T-helper 2 cell treated with Interferon-gamma antibody and Interleukin-4, amounts not matched to agents 100 ng/mL and 5 ng/mL, for 36 hours (primary cell): ENCODE measurements at regions not wholly inside any gene's neighbourhood (a gene's known extent, or its start where the extent isn't known, plus 50 kb on each side); places are given as distances from the start of the nearest gene placed in this dataset.
"Not testable (repeated sequence)": the region's sequence is repeated elsewhere in the genome, so short reads cannot be mapped to it uniquely, and the experiment has no call there.

Experiments
- intact Hi-C: fragments of 100-400 bp; cut with micrococcal nuclease; formaldehyde crosslinking; loops from one replicate; pipeline ENCODE4 v1.15.1; 2023

DNA sequence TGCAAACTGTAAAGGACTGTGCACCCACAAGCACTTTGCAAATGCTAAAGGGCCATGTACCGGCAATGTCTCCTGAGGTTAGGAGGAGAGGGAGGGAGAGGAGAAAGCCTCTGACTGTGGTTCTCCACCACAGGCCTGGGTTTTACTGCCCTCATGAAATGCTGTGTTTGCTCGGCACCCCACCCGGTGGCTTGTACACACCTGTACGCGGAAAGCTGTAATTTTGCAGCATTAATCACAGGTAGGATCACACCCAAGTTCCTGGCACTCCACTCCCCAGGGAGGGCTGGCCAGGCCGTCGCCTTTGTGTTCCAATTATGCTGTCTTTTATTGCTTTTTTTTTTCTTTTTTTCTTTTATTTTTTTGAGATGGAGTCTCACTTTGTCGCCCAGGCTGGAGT is 78.5 kb upstream of the MYL10 start:
- intact Hi-C loops = no loop called here

DNA sequence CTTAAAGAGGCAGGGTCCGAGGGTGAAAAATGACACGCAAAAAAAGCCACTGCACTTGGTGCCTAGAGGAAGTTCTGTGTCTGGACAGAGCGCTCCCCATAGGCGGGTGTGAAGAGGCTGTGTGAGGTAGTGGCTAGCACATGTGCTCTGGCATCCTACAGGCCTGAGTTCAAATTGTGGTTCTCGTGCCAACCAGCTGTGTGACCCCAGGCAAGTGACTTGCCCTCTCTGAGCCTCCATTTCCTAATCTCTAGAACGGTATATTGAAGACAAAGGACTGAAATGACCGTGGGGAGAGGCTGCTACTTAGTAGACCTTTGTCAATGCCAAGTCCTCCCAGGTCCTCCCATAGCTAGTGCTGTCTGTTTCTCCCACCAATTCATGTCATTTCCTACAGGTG is 79.1 kb upstream of the MYL10 start:
- intact Hi-C loops = no loop called here

DNA sequence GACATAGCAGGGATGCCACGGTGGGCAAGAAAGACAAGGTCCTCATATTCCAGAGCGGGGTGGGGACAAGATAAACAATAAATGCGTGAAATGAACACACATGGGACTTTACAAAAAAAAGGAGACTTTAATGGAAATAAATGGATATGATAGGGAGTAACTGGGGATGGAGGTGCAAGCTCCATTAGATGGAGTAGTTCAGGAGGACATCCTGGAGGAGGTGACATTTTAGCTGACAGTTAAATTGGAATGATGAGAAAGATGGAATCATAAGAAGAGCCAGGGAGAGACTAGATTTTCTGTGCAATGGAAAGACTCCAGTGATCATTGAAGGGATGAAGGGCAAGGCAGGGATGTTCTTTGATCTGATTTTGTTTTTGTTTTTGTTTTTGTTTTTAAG is 83.6 kb upstream of the MYL10 start:
- intact Hi-C loops = no loop called here

DNA sequence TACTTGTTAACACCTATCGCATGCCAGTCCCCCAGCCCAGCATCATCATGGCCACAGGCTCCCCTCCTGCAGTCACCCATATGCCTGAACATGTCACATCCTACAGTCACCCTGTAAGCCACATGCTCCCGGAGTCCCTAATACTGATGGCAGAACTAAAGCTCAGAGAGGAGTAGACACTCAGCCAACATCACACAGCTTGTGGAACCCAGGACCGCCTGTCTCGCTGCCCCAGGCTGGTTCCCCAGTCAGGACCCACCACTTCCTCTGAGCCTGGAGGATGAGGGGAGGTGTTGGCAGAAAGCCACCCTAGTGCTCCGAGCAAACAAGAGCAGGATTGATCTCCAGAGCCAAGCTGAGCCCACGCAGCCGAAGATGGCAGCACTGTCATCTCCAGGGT is 85.0 kb upstream of the MYL10 start:
- intact Hi-C loops = no loop called here

DNA sequence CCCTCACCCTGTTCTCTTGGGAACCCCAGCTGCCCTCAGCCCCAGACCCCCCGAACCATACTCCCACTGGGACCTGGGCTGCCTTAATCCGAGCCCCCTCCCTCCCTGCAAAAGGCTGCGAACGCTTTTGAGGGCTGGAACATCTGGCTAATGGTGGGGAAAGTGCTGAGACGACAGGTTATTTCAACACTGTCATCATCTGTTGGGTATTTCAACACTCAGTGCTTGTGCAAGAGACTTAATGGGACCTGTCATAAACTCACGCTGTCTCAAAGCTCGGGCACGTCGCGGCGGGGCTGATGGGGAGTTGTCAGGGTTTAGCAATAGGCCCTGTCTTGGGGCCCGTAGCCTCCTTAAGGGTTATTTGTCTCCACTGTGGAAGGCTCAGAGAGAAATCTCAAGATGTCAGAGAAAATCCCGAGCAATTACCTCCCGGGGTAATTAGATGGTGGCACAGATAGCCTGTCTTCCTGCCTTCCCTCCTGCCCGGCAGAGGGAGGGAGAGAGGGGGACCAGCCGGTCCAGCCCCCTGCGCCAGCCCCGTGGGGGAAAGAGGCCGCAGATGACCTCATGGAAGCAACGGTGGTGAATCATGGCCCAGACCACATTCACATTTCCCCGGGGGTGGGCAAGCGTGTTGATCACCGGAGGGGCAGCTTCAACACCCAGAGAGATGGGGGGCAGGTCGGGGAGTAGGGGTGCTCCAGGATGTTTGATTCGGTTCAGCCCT is 88.7 kb upstream of the MYL10 start:
- intact Hi-C loops = no loop called here

DNA sequence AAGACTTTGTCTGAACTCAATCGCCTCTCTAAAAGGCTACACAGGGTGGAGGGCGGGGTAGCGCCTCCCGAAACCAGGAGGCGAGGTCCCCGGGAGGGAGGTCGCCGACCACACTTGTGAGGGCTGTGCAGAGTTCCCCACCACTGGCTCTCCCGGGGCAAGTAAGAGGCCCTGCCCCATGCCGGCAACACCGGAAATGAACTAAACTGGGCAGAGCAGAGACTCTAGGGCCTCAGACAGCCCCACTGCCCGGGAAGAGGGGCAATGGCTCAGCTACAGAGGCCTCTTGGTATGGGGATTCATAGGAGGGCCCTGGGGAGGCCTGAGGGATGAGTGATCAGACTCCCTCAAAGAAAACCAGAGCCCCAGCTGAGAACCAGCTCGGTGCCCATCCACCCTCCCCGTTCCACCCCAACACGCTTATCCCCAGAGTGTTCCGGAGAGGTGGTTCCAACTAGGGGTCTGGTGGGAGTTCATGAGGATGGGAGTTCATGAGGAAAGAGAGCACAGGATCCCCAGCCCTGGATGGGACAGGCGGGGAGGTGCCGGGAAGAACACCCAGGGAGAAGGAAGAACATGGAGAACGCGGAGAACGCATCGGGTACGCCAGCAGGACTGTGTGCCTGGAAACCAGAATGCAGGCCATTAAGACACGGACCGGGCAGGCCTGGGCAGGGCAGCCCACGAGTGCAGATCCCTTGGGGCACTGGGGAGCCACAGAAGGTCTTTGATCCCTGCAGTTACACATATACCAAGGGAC is 89.4 kb upstream of the MYL10 start:
- intact Hi-C loops = no loop called here

DNA sequence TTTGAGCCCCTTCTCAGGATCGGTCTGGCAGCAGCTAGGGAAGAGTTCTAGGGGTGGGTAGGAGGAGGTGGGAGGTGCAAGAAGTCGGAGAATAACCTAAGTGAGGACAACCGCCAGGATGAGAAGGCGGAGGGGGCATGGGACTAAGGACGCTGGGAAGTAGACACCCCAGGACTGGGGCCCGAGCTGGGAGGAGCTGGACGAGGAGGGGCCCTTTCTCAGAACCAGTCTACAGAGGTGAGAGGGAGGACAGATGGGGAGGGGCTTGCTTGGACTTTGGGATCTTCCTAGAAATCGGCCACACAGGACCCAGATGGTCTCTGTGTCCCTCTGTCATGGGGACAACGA is 90.0 kb upstream of the MYL10 start:
- intact Hi-C loops = no loop called here

DNA sequence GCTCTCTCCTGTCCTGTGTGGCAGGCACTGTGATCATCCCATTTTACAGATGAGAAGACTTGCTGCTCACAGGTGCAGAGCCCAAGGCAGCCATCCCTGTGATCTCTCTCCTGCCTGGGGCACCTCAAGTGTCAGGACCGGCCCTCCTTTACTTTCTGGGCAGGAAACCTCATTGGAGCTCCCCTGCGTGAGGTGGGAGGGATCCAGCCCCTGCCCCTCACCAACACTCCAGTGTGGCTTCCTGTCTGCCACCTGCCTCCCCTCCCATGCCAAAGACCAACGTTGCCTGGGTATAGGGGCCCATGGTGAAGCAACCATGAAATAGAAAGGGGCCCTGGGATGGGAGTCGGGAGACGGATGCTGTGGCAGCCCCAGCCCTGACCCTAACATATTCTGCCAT is 91.2 kb upstream of the MYL10 start:
- intact Hi-C loops = no loop called here

DNA sequence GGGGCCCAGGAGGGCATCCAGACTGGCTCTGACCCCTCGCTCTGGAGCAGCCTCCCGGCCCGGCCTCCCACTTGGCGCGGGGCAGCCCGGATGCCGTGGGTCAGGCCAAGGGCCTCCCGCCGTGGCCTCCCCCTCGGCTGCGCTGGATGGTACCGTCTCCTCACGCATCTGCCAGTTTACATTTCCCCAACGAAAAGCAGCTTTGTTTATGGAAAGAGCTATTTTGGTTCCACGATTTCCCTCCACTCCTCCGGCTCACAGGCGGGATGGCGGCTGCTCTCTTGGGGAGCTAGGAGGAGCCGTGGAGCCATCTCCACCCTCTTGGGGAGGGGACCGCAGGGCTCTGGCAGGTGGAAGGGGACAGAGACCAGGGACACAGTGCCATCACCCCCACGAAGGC is 93.2 kb upstream of the MYL10 start:
- intact Hi-C loops = no loop called here

DNA sequence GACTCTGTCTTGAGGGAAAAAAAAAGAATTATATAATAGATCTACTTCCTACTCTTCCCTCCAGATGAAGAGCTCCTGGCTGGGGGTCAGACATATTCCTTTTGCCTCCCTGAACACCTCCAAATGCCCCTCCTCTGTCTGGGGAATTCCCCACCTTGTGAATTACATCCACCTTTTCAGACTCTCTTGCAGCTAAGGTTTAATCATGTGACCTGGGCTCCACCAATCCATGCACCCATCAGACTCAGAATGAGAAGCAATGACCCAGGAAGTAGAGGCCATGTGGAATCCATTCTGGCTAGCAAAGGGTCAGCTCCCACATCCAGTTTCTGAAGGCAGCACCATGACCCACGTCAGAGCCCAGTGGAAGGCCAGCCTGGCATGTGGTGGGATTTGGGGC is 93.6 kb upstream of the CUX1 start:
- intact Hi-C loops = no loop called here

DNA sequence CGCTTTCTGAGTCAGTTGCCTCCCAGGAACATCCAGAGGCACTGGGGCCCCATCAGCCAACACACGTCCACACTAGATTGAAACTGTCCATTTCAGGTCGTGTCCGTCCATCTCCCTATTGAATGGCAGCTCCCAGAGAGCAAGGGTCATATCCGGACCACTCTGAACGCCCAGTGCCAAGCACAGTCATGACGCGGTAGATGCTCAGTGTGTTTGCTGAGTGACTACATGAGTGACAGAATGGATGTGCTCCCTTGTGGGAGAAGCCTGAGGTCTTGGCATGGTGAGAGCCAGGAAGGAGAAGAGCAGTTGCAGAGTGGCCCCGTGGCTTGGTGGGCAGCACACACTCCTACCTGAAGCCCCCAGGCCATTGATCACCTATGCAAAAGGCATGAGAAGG is 92.5 kb upstream of the CUX1 start:
- intact Hi-C loops = no loop called here

DNA sequence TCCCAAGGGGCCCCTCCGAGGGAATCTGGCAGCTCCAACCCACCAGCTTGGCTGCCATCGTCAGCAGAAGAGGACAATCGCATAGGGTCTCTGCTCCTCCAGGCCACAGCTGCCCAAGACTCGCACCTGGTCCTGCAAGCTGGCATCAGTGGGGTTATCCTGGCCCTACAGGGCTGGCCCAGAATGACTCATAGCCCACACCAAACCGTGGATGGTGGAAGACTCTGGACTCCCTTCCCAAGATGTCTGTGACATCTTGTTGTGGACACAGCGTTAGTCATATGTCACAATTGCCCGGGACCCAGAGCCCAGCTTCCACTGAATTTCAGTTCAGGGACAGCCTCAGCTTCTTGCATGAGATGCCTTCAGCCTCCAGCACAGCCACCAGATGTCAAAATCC is 91.5 kb upstream of the CUX1 start:
- intact Hi-C loops = no loop called here

DNA sequence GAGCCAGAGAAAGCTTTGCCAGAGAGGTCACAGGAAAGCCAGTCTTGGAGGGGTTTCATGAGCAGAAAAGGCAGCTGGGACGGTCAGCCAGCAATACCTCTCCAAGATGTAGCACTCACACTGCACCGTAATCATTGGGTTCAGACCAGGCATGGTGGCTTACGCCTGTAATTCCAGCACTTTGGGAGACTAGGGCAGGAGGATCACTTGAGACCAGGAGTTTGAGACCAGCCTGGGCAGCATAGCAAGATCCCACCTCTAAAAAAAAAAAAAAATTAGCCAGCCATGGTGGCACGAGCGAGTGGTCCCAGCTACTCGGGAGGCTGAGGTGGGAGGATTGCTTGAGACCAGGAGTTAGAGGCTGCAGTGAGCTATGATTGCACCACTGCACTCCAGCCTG is 90.2 kb upstream of the CUX1 start:
- intact Hi-C loops = no loop called here

DNA sequence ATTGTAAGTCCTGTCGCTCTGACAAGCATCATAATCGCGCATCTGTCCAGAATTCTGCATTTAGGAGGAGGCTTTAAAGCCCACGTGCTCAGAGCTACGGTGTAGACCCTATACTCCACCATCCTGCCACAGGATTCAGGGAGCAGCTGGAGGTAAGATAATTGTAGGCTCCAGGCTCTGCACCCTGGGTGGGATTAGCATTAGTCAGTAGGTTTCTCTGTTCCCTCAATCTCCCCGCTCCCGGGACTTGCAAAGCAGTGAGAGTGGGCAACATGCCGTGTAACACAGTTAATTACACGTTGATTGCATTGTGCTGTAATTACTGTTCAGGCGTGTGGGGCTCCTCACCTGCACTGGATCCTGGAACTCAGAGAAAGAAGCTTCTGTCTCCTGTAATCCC is 89.3 kb upstream of the CUX1 start:
- intact Hi-C loops = no loop called here

DNA sequence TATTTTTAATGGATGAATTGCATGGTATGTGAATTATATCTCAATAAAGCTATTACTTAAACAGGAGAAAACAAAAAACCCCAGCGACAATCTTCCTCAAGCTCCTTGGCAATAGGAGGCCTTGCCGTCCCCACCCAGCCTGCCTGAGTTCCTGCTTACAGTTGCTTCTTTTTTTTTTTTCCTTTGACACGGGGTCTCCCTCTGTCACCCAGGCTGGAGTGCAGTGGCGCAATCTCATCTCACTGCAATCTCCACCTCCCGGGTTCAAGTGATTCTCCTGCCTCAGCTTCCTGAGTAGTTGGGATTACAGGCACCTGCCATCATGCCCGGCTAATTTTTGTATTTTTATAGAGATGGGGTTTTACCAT is 88.6 kb upstream of the CUX1 start:
- intact Hi-C loops = not testable (repeated sequence)

DNA sequence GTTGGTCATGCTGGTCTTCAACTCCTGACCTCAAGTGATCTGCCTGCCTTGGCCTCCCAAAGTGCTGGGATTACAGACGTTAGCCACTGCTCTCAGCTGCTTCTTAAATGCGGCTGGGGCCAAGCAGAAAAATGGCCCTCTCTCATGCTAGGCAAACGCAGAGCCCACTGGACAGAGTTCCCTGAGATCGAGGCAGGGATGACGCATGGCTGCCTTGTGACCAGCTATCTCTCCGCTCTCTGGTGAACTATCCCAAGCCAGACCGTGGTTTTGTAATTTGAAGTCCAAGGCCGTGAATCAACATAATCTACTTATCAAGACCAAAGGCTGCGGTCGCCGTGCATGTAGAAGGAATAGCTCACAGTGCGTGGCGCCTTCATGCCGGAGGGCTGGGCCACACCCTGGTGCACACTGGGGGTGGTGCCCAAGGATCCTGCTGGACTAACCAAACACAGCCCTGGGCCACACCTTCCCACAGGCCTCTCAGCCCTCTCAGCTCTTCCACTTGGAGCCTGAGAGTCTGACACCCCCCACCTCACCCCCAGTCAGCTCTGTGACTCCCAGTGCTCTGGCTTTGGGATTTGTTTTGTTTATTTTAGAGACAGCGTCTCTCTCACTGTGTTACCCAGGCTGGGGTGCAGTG is 88.1 kb upstream of the CUX1 start:
- intact Hi-C loops = no loop called here

DNA sequence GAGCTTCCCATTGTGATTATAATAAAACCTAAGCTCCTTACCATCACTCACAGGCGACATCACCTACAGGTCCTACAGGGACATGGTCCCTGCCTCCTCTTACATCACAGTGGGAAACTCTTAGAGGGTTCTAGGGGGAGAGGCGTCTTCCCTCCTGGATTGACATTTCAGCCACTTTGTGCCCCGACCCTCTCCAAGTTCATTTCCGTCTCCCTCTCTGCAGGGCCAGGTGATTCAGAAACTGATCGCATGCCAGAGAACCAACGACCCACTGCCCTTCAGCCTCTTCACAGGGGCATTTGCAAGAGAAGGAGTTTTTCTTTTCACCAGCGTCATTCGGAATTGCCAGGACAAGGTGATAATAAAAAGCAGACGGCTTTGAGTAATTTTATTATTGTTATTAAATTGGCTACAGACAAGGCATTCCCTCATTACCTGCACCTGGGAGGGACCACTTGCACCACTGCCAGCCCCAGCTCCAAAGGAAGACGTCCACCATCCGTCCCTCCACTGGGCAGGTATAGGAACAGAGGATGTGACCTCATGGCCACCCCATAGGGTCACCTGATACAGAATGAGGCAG is 85.8 kb upstream of the CUX1 start:
- intact Hi-C loops = no loop called here

DNA sequence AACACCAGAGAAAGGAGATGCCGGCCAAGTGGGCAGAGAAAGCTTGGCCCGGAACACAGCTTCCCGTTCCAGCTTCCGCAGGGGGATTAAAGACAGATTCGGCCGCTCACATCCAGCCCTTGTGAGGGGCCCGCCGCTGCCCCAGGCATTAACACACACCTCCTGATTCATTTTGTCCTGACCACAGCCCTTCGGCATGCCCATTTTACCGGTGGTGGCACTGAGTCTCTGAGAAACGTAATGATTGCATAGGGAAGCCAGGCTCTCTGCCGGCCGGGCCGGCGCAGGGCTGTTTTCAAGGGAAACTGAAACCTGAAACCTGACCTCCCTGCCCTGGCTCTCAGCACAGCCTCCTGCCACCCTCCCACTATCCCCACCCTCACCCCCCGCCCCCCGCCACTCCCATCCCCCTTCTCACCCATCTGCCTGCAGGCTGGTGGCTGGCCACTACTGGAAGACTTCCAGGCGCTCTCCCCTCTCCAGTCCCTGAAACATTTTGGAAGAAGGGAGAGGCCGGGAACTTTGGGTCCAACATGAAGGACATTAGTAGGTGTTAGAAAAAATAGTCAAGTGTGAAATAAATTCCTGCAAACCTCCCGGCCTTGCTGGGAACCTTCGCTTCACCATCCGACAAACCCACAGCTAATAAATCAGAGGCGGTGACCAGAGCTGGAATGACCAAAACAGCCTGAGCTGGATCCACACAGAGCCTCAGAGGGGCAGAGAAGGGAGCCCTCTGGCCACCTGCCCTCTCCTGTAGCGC is 83.5 kb upstream of the CUX1 start:
- intact Hi-C loops = no loop called here

DNA sequence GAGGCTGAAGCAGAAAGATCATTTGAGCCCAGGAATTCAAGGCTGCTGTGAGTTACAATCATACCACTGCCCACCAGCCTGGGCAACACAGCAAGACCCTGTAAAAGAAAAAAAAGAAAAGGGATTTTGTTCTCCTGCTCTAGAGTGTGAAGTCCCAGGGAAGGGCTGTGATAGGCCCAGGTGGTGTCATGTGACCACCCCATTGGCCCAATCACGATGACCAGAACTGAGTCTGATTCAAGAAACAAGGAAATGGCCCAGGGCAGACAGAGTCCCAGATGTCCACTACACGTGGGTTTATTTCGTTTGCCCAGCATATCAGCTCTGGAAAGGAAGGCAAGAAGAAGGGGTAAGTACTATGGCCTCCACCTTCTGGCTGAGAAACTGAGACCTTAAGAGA is 81.3 kb upstream of the CUX1 start:
- intact Hi-C loops = no loop called here

DNA sequence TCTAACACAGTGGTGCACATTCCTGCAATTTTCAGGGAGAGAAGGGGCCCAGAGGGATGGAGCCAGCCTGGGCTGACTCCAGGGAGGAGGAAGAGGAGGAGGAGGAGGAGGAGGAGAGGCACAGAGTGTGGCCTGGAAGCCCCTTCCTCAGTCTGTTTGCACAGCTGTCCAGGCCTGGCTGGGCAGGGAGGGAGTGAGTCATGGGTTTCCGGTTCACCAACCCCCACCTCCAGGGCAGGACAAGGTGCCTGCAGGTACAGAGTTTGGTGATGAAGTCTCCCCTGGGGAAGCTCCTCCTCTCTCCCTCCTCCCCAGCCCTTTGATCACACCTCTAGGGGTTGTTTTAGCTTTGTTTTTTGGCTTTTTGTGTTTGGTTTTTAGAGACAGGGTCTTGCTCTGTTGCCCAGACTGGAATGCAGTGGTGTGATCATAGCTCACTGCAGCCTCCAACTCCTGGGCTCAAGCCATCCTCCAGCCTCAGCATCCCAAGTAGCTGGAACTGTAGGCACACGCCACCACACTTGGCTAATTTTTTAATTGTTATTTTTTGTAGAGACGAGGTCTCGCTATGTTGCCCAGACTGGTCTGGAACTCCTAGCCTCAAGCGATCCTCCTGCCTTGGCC is 77.5 kb upstream of the CUX1 start:
- intact Hi-C loops = loop anchor here (5.0 kb wide), 1 partner anchor 53 kb away; no protein-coding TSS in a partner anchor
